Activated B cell treated with CpG ODN at 0.5 μM for 24 hours (primary cell): ENCODE measurements at regions not wholly inside any gene's neighbourhood (a gene's known extent, or its start where the extent isn't known, plus 50 kb on each side); places are given as distances from the start of the nearest gene placed in this dataset.

Source experiments
- ATAC-seq: fragments of 200-7000 bp; cut with Tn5 transposase; one replicate; pipeline ENCODE4 v1.10.0; 2021; ENCODE audit warnings: low read depth, mild to moderate bottlenecking, moderate library complexity
- CTCF ChIA-PET: fragments of 350-600 bp; sonication (Branson Sonifier 250); formaldehyde crosslinking; loops from one replicate; lab custom pipeline; 2021; ENCODE audit warnings: antibody characterized with exemption; lab: Charles Lee
- POLR2A ChIA-PET: fragments of 350-600 bp; sonication (Branson Sonifier 250); formaldehyde crosslinking; loops from one replicate; lab custom pipeline; 2021; ENCODE audit warnings: antibody characterized with exemption; lab: Charles Lee
- DNase-seq: peaks from one replicate; pipeline ENCODE4 v3.0.0; 2022
- H3K27ac Mint-ChIP-seq: one replicate; pipeline ENCODE4 v1.8.0; 2020; ENCODE audit warnings: mixed read lengths
- H3K27me3 Mint-ChIP-seq: one replicate; pipeline ENCODE4 v1.8.0; 2021; ENCODE audit warnings: mixed read lengths
- H3K36me3 Mint-ChIP-seq: one replicate; pipeline ENCODE4 v1.8.0; 2021; ENCODE audit warnings: low read depth, mixed read lengths
- H3K4me1 Mint-ChIP-seq: one replicate; pipeline ENCODE4 v1.8.0; 2021; ENCODE audit warnings: mixed read lengths
- H3K4me3 Mint-ChIP-seq: one replicate; pipeline ENCODE4 v1.8.0; 2020; ENCODE audit warnings: mild to moderate bottlenecking, mixed read lengths
- H3K9me3 Mint-ChIP-seq: one replicate; pipeline ENCODE4 v1.8.0; 2020; ENCODE audit warnings: mixed read lengths
- CTCF ChIP-seq: fragments of 200-600 bp; IDR thresholded peaks from one replicate; pipeline ENCODE4 v1.8.0; 2022; ENCODE audit warnings: antibody characterized with exemption, mild to moderate bottlenecking
- intact Hi-C: fragments of 100-400 bp; cut with micrococcal nuclease; formaldehyde crosslinking; loops from one replicate; pipeline ENCODE4 v1.15.1; 2024

DNA sequence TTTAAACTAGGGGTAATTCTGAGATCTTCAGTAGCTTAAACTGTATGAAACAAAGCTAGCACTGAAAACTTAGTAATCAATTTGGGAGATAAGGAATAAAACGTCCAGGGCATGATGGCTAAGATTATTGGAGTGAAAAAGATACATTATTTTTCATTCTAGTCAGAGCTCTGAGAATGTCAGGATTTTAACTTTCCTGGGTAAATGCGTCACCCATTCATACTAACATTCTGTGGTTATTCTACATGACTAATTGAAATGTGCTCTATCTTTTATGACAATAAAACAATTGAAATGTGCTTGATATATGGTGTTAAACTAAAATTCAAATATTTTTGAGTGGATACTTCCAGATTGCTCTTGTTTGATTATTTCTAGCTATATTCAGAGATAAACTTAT, 626.0 kb downstream of the EDEM1 start:
- ChIA-PET POLR2A (no interaction called here), CTCF (no interaction called here)
- Mint-ChIP-seq H3K4me1 (no peaks in the 10 kb centered on the region), H3K27me3 (no peaks in the 10 kb centered on the region), H3K27ac (no peak overlapping the region), H3K4me3 (no peak overlapping the region), H3K9me3 (no peaks in the 10 kb centered on the region), H3K36me3 (no peaks in the 10 kb centered on the region)
- TF ChIP-seq CTCF: no peak
- intact Hi-C loops: no loop called here
- ATAC-seq (no peak), DNase-seq (no peak)

DNA sequence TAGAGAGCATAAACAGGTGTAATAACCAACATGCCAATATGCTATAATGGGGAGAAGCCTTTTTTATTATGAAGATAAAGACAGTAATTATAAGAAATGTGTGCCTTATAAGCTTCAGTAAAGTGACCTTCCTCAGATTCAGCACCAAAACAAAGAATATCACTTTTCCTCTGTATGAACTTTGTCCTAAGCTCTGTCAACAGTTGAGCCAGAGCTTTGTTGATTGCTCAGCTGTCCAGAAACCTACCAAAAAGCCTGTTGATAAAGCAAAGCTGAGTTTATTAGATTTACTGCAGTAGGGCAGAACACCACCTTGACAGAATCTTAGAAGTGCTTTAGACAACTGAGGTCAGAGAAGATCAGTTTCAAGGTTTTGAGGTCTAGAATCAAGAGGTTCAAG, 635.3 kb downstream of the EDEM1 start:
- intact Hi-C loops: no loop called here
- ChIA-PET CTCF (no interaction called here), POLR2A (no interaction called here)
- H3K27ac Mint-ChIP-seq: no peak overlapping the region
- peaks cover 6% of the 10 kb centered on the region for H3K9me3 Mint-ChIP-seq
- ATAC-seq (no peak), DNase-seq (no peak)
- H3K27me3 Mint-ChIP-seq: no peaks in the 10 kb centered on the region
- no peaks in the 10 kb centered on the region for H3K4me1 Mint-ChIP-seq
- H3K4me3 Mint-ChIP-seq: no peak overlapping the region
- TF ChIP-seq CTCF: no peak
- H3K36me3 Mint-ChIP-seq: no peaks in the 10 kb centered on the region

- CTCF ChIA-PET: no interaction called here
- ATAC-seq (no peak), DNase-seq (no peak)
- Mint-ChIP-seq H3K36me3 (no peaks in the 10 kb centered on the region), H3K4me1 (no peaks in the 10 kb centered on the region), H3K27me3 (no peaks in the 10 kb centered on the region), H3K27ac (no peak overlapping the region), H3K4me3 (no peak overlapping the region), H3K9me3 (peaks cover 17% of the 10 kb centered on the region)
- intact Hi-C loops: no loop called here
- POLR2A ChIA-PET: no interaction called here
- no peak for TF ChIP-seq CTCF
These were observed 639.0 kb downstream of the EDEM1 start for GRCh38 chr3:5826467-5826866.

- Mint-ChIP-seq H3K9me3 (peaks cover 17% of the 10 kb centered on the region), H3K36me3 (no peaks in the 10 kb centered on the region), H3K4me3 (no peak overlapping the region), H3K27ac (no peak overlapping the region), H3K4me1 (no peaks in the 10 kb centered on the region), H3K27me3 (no peaks in the 10 kb centered on the region)
- no peak for DNase-seq
- ChIA-PET POLR2A (no interaction called here), CTCF (no interaction called here)
- TF ChIP-seq CTCF: no peak
- intact Hi-C loops: no loop called here
- no peak for ATAC-seq
These were observed 640.7 kb downstream of the EDEM1 start for GRCh38 chr3:5828251-5828650.

DNA sequence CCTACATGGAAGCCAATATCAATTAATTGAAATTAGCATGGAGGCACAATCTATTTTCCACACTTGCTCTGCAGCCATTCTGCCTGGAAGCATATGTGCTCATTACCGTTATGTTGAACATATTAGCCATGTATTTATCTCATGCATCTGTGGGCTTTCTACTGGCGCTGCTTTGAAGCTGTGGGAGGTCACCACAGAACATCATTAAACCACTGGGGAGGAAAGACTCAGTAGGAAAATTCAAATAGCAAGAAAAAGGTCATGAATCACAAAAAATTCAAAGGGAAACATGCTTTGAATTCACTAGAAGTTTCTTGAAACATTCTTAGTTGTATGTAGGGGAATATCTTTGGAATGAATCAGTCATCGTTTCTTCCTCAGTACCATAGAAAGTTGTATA, 652.5 kb downstream of the EDEM1 start:
- intact Hi-C loops: no loop called here
- Mint-ChIP-seq H3K9me3 (no peaks in the 10 kb centered on the region), H3K36me3 (no peaks in the 10 kb centered on the region), H3K27me3 (no peaks in the 10 kb centered on the region), H3K27ac (no peak overlapping the region), H3K4me3 (no peak overlapping the region), H3K4me1 (no peaks in the 10 kb centered on the region)
- TF ChIP-seq CTCF: no peak
- ChIA-PET POLR2A (no interaction called here), CTCF (no interaction called here)
- DNase-seq (no peak), ATAC-seq (no peak)
